Pancreas (tissue), 10 donors: ENCODE measurements at regions not wholly inside any gene's neighbourhood (a gene's known extent, or its start where the extent isn't known, plus 50 kb on each side); places are given as distances from the start of the nearest gene placed in this dataset.
A peak's percentile ranks its signal among the peaks of the same experiment; 100 is the strongest.

Experiments
- ATAC-seq, 4 donors: fragments of 200-7000 bp; cut with Tn5 transposase; one replicate each; pipeline versions ENCODE4 v1.8.0 to v1.9.1; 2020; ENCODE audit warnings: mild to moderate bottlenecking in 4 of 4, moderate library complexity in 4 of 4
- DNase-seq, 6 donors: peaks; one replicate each; pipeline ENCODE4 v3.0.0-alpha.2; 2020
- FAIRE-seq: peaks from 2 replicates; lab custom pipeline; 2012; peaks lifted over from hg19 to GRCh38; lab: Jason Lieb, UNC
- H3K27ac ChIP-seq, 4 donors: fragments of 200-600 bp; sonication (generic); 1 replicate in 3 of 4; 2 replicates in 1 of 4; pipeline versions ENCODE4 v1.5.0 to v1.8.0; 2020
- H3K27me3 ChIP-seq, 4 donors: fragments of 200-600 bp; one replicate each; pipeline ENCODE4 v1.8.0; 2021
- H3K36me3 ChIP-seq, 3 donors: fragments of 200-600 bp; sonication (generic) in 1 of 3; one replicate each; pipeline versions ENCODE4 v1.5.0 to v1.8.0; 2020 to 2021
- H3K4me1 ChIP-seq, 3 donors: fragments of 200-600 bp; one replicate each; pipeline ENCODE4 v1.8.0; 2021
- H3K4me3 ChIP-seq, 4 donors: fragments of 200-600 bp; sonication (generic) in 2 of 4; one replicate each; pipeline versions ENCODE4 v1.5.0 to v1.8.0; 2020 to 2021
- H3K9me3 ChIP-seq, 4 donors: fragments of 200-600 bp; one replicate each; pipeline ENCODE4 v1.8.0; 2021
- WGBS, 2 donors: extraction: QIAGEN DNeasy Blood & Tissue Kit; methylation state at CpG; one replicate each; pipeline ENCODE4 v1.1.7; 2013; 5-methylcytosine and 5-hydroxymethylcytosine counted together
- intact Hi-C, 3 donors: fragments of 100-400 bp; cut with DNase I; formaldehyde crosslinking; loops; one replicate each; pipeline versions ENCODE4 v1.11.1 to v1.14.2; 2022
- TF ChIP-seq, protein P1 (sequence below), 4 donors: fragments of 200-600 bp; sonication (generic) in 3 of 4; IDR thresholded peaks; one replicate each; pipeline versions ENCODE4 v1.5.0 to v1.8.0; 2021; ENCODE audit warnings: antibody characterized with exemption in 4 of 4
- donor health status: healthy with polysubstance abuse.
- donor health status: DM: no; HTN: no; CAD: no; lungs with moderate emphysema.
- donor health status: DM: no; HTN: no; CAD: no.
- donor health status: control.
- donor health status: control.
- donor health status: Bipolar disorder and iron deficiency.
- donor health status: DM: yes; HTN: yes; CAD: no.
- donor health status: DM: no; HTN: no; CAD: no.
- donor health status: DM: no; HTN: no; CAD: no.
- donor health status: DM: yes; HTN: yes; CAD: no.

DNA sequence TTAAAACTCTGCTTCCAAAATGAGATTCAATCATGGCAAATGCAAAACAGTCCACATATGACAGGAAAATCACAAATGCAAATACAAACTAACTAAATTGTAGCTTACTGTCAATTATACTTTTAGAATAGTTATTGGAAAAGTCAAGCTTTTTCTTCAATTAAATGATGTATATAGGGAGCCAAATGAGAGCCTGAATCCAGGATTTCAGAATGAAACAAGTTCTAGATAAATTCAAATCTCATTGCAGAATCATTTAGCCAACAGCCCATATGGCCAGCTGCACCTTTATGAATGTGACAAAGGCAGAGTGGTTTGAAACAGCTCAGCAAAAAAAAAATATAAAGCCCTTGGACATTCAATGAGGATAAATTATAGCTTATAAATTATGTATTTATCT is 82.2 kb upstream of the SCIN start:
- Histone ChIP-seq H3K9me3 (no peaks in the 10 kb centered on the region), H3K4me1 (no peaks in the 10 kb centered on the region), H3K36me3 (no peaks in the 10 kb centered on the region), H3K27me3 (no peaks in the 10 kb centered on the region), H3K4me3 (no peak overlapping the region), H3K27ac (no peak overlapping the region)
- no peak for FAIRE-seq
- TF ChIP-seq, protein P1, sequence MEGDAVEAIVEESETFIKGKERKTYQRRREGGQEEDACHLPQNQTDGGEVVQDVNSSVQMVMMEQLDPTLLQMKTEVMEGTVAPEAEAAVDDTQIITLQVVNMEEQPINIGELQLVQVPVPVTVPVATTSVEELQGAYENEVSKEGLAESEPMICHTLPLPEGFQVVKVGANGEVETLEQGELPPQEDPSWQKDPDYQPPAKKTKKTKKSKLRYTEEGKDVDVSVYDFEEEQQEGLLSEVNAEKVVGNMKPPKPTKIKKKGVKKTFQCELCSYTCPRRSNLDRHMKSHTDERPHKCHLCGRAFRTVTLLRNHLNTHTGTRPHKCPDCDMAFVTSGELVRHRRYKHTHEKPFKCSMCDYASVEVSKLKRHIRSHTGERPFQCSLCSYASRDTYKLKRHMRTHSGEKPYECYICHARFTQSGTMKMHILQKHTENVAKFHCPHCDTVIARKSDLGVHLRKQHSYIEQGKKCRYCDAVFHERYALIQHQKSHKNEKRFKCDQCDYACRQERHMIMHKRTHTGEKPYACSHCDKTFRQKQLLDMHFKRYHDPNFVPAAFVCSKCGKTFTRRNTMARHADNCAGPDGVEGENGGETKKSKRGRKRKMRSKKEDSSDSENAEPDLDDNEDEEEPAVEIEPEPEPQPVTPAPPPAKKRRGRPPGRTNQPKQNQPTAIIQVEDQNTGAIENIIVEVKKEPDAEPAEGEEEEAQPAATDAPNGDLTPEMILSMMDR (IDR thresholded peaks at IDR 0.05): no peak
- DNase-seq: no peak
- no peak for ATAC-seq
- intact Hi-C loops: no loop called here

DNA sequence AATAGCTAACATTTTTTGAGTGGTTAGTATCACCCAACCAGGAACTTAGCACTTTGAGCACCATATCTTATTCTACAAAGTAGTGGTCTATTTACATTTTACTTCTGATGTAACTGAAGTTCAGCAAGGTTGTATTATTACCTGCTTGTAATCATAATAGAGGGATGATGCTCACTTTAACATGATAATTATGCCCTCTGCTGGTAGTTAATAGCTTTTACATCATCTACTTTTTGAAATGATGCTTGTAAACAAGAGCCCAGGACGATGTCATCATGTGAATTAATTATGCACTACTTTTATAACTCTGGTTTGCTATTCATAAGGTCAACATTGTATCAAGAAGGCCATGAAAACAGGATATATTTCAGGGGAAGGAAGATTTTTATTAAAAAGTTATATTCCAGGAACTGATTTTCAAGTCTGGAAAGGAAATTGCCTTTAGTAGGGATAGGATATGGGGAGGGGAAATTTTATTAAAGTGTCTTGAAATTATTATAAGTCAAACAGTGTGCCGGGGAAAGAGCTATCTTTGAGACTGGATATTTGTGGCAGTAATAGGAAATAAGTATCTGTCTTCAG is 80.3 kb upstream of the SCIN start:
- 10 to 14% methylated on average over 2 of the region's 2 CpGs for WGBS, 2 donors
- H3K36me3 ChIP-seq: no peaks in the 10 kb centered on the region
- H3K9me3 ChIP-seq: no peaks in the 10 kb centered on the region
- no peaks in the 10 kb centered on the region for H3K4me1 ChIP-seq
- DNase-seq: no peak
- peak in 3 of 4 donors; percentile 45 to 60 (median 53) for ATAC-seq
- TF ChIP-seq, protein P1 (IDR thresholded peaks at IDR 0.05): peak in 2 of 4 donors; percentile 16 to 26
- no peak overlapping the region for H3K27ac ChIP-seq
- peaks cover 0 to 1% (median 0%) of the 10 kb centered on the region in 4 donors for H3K27me3 ChIP-seq
- intact Hi-C loops: no loop called here
- FAIRE-seq: no peak
- no peak overlapping the region for H3K4me3 ChIP-seq

DNA sequence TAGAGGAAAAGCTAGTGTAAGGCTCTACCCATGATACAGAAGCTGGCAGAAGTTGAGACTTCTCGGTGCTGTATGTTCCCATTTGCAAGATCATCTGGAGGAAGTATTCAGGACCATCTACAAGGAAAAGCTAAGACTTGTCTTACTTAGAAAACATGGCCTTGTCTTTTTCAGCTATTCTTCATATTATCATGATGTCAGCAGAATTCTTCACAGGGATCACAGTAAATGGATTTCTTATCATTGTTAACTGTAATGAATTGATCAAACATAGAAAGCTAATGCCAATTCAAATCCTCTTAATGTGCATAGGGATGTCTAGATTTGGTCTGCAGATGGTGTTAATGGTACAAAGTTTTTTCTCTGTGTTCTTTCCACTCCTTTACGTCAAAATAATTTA is 79.6 kb upstream of the SCIN start:
- H3K27ac ChIP-seq: no peak overlapping the region
- H3K4me3 ChIP-seq: no peak overlapping the region
- intact Hi-C loops: no loop called here
- H3K4me1 ChIP-seq: no peaks in the 10 kb centered on the region
- WGBS, 2 donors: 49 to 51% methylated on average over 2 of the region's 2 CpGs
- TF ChIP-seq, protein P1 (IDR thresholded peaks at IDR 0.05): no peak
- H3K36me3 ChIP-seq: no peaks in the 10 kb centered on the region
- ATAC-seq (no peak), FAIRE-seq (no peak), DNase-seq (no peak)
- H3K9me3 ChIP-seq: no peaks in the 10 kb centered on the region
- peaks cover 0 to 6% (median 0%) of the 10 kb centered on the region in 4 donors for H3K27me3 ChIP-seq

DNA sequence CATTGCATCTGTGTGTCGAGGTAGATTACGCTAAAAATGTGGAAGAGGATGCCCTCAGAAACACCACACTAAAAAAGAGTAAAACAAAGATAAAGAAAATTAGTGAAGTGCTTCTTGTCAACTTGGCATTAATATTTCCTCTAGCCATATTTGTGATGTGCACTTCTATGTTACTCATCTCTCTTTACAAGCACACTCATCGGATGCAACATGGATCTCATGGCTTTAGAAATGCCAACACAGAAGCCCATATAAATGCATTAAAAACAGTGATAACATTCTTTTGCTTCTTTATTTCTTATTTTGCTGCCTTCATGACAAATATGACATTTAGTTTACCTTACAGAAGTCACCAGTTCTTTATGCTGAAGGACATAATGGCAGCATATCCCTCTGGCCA is 79.0 kb upstream of the SCIN start:
- H3K27me3 ChIP-seq: peaks cover 0 to 6% (median 0%) of the 10 kb centered on the region in 4 donors
- H3K27ac ChIP-seq: no peak overlapping the region
- TF ChIP-seq, protein P1 (IDR thresholded peaks at IDR 0.05): no peak
- H3K36me3 ChIP-seq: no peaks in the 10 kb centered on the region
- 82% methylated on average over 3 of the region's 3 CpGs for WGBS, 2 donors
- H3K9me3 ChIP-seq: no peaks in the 10 kb centered on the region
- no peaks in the 10 kb centered on the region for H3K4me1 ChIP-seq
- no peak for DNase-seq
- no peak for ATAC-seq
- H3K4me3 ChIP-seq: no peak overlapping the region
- no peak for FAIRE-seq
- intact Hi-C loops: no loop called here

DNA sequence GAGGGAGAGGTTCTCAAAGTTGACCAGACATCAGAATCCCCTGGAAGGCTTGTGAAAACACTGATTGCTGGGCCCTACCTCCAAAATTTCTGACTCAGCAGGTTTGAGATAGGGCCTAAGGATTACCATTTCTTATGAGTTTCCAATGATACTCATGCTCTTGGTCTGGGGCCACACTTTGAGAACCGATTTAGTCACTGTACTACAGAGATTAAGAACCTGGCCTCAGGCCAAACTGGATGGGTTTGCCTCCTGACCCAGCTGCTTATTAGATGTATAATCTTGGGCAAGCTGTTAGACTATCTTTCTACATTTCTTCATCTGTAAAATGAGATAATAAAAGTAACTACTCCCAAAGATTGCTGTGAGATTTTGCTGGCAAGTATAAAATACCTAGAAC is 77.1 kb upstream of the SCIN start:
- Histone ChIP-seq H3K4me3 (no peak overlapping the region), H3K27me3 (peaks cover 0 to 6% (median 0%) of the 10 kb centered on the region in 4 donors), H3K9me3 (no peaks in the 10 kb centered on the region), H3K36me3 (no peaks in the 10 kb centered on the region), H3K27ac (no peak overlapping the region), H3K4me1 (no peaks in the 10 kb centered on the region)
- TF ChIP-seq, protein P1 (IDR thresholded peaks at IDR 0.05): no peak
- 7 to 21% methylated on average over 1 of the region's 1 CpG for WGBS, 2 donors
- ATAC-seq: no peak
- DNase-seq: no peak
- intact Hi-C loops: no loop called here
- FAIRE-seq: no peak
